ENCODE measurements at regions not wholly inside any gene's neighbourhood (a gene's known extent, or its start where the extent isn't known, plus 50 kb on each side); places are given as distances from the start of the nearest gene placed in this dataset.

- TF ChIP-seq POLR2A (IDR thresholded peaks at IDR 0.05; ENCODE audit: low read depth, low read length), result no peak
- TF ChIP-seq POU2F2 (IDR thresholded peaks at IDR 0.05; ENCODE audit: low read depth, low read length), result no peak
- TF ChIP-seq SPI1 (IDR thresholded peaks at IDR 0.05; ENCODE audit: low read depth, low read length), result no peak
- TF ChIP-seq TAF1 (IDR thresholded peaks at IDR 0.05; ENCODE audit: low read depth, low read length), result no peak
- TF ChIP-seq PAX5 (IDR thresholded peaks at IDR 0.05; ENCODE audit: insufficient read depth, low read length, severe bottlenecking), result no peak
- TF ChIP-seq POLR2AphosphoS5 (IDR thresholded peaks at IDR 0.05; ENCODE audit: low read depth, low read length), result no peak
- no peak for FAIRE-seq
- no peak for DNase-seq (ENCODE audit: insufficient read length, low spot score)
Observed at GRCh38 chr14:101500061-101500460, 61.2 kb upstream of the DIO3 start.

DNA sequence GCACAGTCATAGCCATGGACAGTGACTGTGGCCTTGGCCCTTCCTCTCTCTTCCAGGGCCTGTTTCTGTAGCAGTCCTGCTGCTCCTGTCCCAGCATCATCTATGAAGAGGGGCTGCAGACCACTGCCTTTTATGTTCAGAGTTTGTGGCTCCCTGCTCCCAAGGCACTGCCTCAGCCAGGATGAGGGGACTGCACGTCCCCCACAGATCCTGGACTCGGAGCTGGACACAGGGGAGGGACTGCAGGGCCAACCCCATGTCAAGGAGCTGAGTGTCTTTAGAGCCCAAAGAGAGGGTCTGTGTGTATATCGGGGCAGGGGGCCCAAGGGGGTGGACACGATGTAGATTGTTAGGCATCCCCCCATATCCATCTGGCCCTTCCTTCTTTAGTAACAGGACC lies 60.6 kb upstream of the DIO3 start:
- DNase-seq (ENCODE audit: insufficient read length, low spot score), result no peak
- no peak for FAIRE-seq
- no peak for TF ChIP-seq POLR2AphosphoS5 (IDR thresholded peaks at IDR 0.05; ENCODE audit: low read depth, low read length)

- FAIRE-seq, result no peak
- DNase-seq (ENCODE audit: insufficient read length, low spot score), result no peak
- TF ChIP-seq TAF1 (IDR thresholded peaks at IDR 0.05; ENCODE audit: low read depth, low read length), result no peak
- TF ChIP-seq PAX5 (IDR thresholded peaks at IDR 0.05; ENCODE audit: insufficient read depth, low read length, severe bottlenecking), result no peak
- no peak for TF ChIP-seq SPI1 (IDR thresholded peaks at IDR 0.05; ENCODE audit: low read depth, low read length)
- no peak for TF ChIP-seq POU2F2 (IDR thresholded peaks at IDR 0.05; ENCODE audit: low read depth, low read length)
- no peak for TF ChIP-seq POLR2A (IDR thresholded peaks at IDR 0.05; ENCODE audit: low read depth, low read length)
- TF ChIP-seq POLR2AphosphoS5 (IDR thresholded peaks at IDR 0.05; ENCODE audit: low read depth, low read length), result no peak
Observed at GRCh38 chr14:101501341-101501740, 60.0 kb upstream of the DIO3 start.

DNA sequence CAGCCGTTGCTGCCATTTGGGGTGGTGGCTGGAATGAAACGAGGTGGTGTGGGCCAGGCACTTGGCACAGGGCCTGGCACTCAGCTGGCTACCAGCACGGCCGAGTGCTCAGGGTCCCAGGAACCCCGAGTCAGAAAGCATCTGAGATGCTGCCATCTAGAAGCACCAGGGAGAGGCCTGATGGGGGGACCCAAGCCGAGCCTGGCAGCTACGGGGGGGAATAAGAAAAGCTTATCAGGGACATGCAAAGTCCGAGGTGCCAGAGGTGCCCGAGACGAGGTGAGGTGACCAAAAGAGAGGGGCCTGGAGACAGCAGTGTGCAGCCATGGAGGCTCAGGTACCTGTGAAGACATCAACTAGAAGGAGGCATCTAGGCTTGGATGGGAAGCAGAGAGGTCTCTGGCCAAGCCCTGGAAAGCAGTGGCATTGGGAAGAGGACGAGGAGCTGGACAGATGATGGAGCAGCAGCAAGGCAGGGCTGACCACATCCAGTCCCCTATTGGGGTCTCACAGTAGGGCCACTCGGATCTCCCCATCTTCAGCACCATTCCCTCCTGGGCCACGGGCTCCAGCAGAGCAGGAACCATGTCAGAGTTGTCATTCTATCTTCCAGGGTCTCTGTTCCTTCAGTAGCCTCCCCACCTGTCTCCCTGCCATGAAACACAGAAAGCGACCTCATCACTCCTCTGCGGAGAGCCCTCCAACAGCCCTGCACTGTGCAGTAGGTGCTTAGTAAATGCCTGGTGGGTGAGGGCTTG lies 59.3 kb upstream of the DIO3 start:
- DNase-seq (ENCODE audit: insufficient read length, low spot score) (no peak), FAIRE-seq (no peak)
- TF ChIP-seq PAX5 (IDR thresholded peaks at IDR 0.05; ENCODE audit: insufficient read depth, low read length, severe bottlenecking), result no peak
- no peak for TF ChIP-seq SPI1 (IDR thresholded peaks at IDR 0.05; ENCODE audit: low read depth, low read length)
- TF ChIP-seq POU2F2 (IDR thresholded peaks at IDR 0.05; ENCODE audit: low read depth, low read length), result no peak
- TF ChIP-seq POLR2A (IDR thresholded peaks at IDR 0.05; ENCODE audit: low read depth, low read length), result no peak

DNA sequence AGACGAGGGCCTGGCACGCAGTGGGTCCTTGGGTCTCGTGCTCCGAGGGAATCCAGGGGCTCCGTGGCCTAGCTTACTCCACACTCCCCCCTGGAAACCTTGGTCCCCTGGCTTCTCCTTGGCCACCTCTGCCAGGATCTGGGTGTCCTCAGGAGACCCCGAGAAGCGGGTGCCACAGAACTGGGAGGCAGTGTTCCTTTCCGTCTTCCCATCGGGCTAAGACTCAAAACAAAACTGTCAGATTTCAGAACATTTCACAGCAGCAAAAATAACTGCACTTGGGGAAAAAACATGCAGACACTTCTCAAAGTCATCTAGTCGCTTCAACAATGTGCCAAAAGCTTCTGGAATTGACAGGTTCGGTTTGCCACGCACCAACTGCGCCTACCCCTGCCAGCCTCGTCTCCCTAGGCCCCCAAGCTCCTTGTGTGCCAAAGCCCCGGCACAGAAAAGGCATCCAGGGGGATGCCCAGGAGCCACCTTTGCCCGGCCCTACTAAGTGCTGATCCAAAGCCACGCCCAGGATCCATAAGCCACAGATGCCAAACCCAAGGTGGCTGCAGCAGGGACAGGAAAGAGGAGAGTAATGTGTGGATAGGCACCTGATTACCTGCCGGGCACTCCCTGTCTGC lies 58.4 kb upstream of the DIO3 start:
- TF ChIP-seq POLR2A (IDR thresholded peaks at IDR 0.05; ENCODE audit: low read depth, low read length), result no peak
- no peak for TF ChIP-seq TAF1 (IDR thresholded peaks at IDR 0.05; ENCODE audit: low read depth, low read length)
- no peak for TF ChIP-seq POU2F2 (IDR thresholded peaks at IDR 0.05; ENCODE audit: low read depth, low read length)
- TF ChIP-seq SPI1 (IDR thresholded peaks at IDR 0.05; ENCODE audit: low read depth, low read length), result no peak
- no peak for TF ChIP-seq PAX5 (IDR thresholded peaks at IDR 0.05; ENCODE audit: insufficient read depth, low read length, severe bottlenecking)
- TF ChIP-seq POLR2AphosphoS5 (IDR thresholded peaks at IDR 0.05; ENCODE audit: low read depth, low read length), result no peak
- no peak for FAIRE-seq
- DNase-seq (ENCODE audit: insufficient read length, low spot score), result no peak

- no peak for DNase-seq (ENCODE audit: insufficient read length, low spot score)
- no peak for TF ChIP-seq SPI1 (IDR thresholded peaks at IDR 0.05; ENCODE audit: low read depth, low read length)
- no peak for TF ChIP-seq POLR2AphosphoS5 (IDR thresholded peaks at IDR 0.05; ENCODE audit: low read depth, low read length)
- TF ChIP-seq TAF1 (IDR thresholded peaks at IDR 0.05; ENCODE audit: low read depth, low read length), result no peak
- no peak for TF ChIP-seq POLR2A (IDR thresholded peaks at IDR 0.05; ENCODE audit: low read depth, low read length)
- no peak for TF ChIP-seq POU2F2 (IDR thresholded peaks at IDR 0.05; ENCODE audit: low read depth, low read length)
- TF ChIP-seq PAX5 (IDR thresholded peaks at IDR 0.05; ENCODE audit: insufficient read depth, low read length, severe bottlenecking), result no peak
- FAIRE-seq, result no peak
Observed at GRCh38 chr14:101503431-101504095, 57.7 kb upstream of the DIO3 start.

GRCh38 chr14:101504096-101504948 lies 57.0 kb upstream of the DIO3 start:
- no peak for TF ChIP-seq TAF1 (IDR thresholded peaks at IDR 0.05; ENCODE audit: low read depth, low read length)
- TF ChIP-seq POLR2AphosphoS5 (IDR thresholded peaks at IDR 0.05; ENCODE audit: low read depth, low read length), result no peak
- TF ChIP-seq POU2F2 (IDR thresholded peaks at IDR 0.05; ENCODE audit: low read depth, low read length), result no peak
- no peak for TF ChIP-seq PAX5 (IDR thresholded peaks at IDR 0.05; ENCODE audit: insufficient read depth, low read length, severe bottlenecking)
- no peak for TF ChIP-seq SPI1 (IDR thresholded peaks at IDR 0.05; ENCODE audit: low read depth, low read length)
- TF ChIP-seq POLR2A (IDR thresholded peaks at IDR 0.05; ENCODE audit: low read depth, low read length), result no peak
- FAIRE-seq (no peak), DNase-seq (ENCODE audit: insufficient read length, low spot score) (no peak)

GRCh38 chr14:101505236-101505970 lies 55.9 kb upstream of the DIO3 start:
- DNase-seq (ENCODE audit: insufficient read length, low spot score) (no peak), FAIRE-seq (no peak)
- TF ChIP-seq TAF1 (IDR thresholded peaks at IDR 0.05; ENCODE audit: low read depth, low read length), result no peak
- TF ChIP-seq POLR2A (IDR thresholded peaks at IDR 0.05; ENCODE audit: low read depth, low read length), result no peak
- TF ChIP-seq PAX5 (IDR thresholded peaks at IDR 0.05; ENCODE audit: insufficient read depth, low read length, severe bottlenecking), result no peak
- TF ChIP-seq POLR2AphosphoS5 (IDR thresholded peaks at IDR 0.05; ENCODE audit: low read depth, low read length), result no peak
- no peak for TF ChIP-seq SPI1 (IDR thresholded peaks at IDR 0.05; ENCODE audit: low read depth, low read length)
- TF ChIP-seq POU2F2 (IDR thresholded peaks at IDR 0.05; ENCODE audit: low read depth, low read length), result no peak
